ENCODE measurements at regions not wholly inside any gene's neighbourhood (a gene's known extent, or its start where the extent isn't known, plus 50 kb on each side); places are given as distances from the start of the nearest gene placed in this dataset.
"Not testable (repeated sequence)": the region's sequence is repeated elsewhere in the genome, so short reads cannot be mapped to it uniquely, and the experiment has no call there.

- not testable (repeated sequence) for TF ChIP-seq CTCF, POLR2A (IDR thresholded peaks at IDR 0.05)
Measured at GRCh38 chr15:30721529-30721928, 95.6 kb downstream of the ARHGAP11B start.
